H1 (cell line): ENCODE measurements at regions not wholly inside any gene's neighbourhood (a gene's known extent, or its start where the extent isn't known, plus 50 kb on each side); places are given as distances from the start of the nearest gene placed in this dataset.

Experiments
- CTCF ChIA-PET: fragments of 300-600 bp; sonication (Branson Sonifier 250); formaldehyde crosslinking; loops from one replicate; lab custom pipeline; 2021; ENCODE audit not compliant: partially characterized antibody; lab: Charles Lee
- POLR2A ChIA-PET: fragments of 300-600 bp; sonication (Branson Sonifier 250); formaldehyde crosslinking; loops from one replicate; lab custom pipeline; 2021; ENCODE audit warnings: inconsistent platforms; ENCODE audit not compliant: partially characterized antibody; lab: Charles Lee
- DNase-seq, 2 experiments: peaks; one replicate each; pipeline versions ENCODE4 v3.0.0 to v3.0.0-alpha.2; 2010 to 2022; ENCODE audit warnings: low spot score in 2 of 2, low read depth in 1 of 2, mixed read lengths in 1 of 2
- FAIRE-seq: peaks from 2 replicates; lab custom pipeline; 2011; peaks lifted over from hg19 to GRCh38; lab: Jason Lieb, UNC
- H2AFZ ChIP-seq: 2 replicates; pipeline ENCODE4 v1.8.1; 2012; ENCODE audit warnings: low read length, inconsistent platforms
- H2AK5ac ChIP-seq: 2 replicates; pipeline ENCODE4 v1.6.1; 2013; ENCODE audit warnings: low read depth, low read length
- H2BK120ac ChIP-seq: replicated peaks from 2 replicates; pipeline ENCODE3; 2013; ENCODE audit warnings: low read depth, low read length, inconsistent platforms
- H2BK12ac ChIP-seq: 2 replicates; pipeline ENCODE4 v1.6.1; 2013; ENCODE audit warnings: low read depth, low read length
- H2BK15ac ChIP-seq: 2 replicates; pipeline ENCODE4 v1.6.1; 2013; ENCODE audit warnings: low read length
- H2BK20ac ChIP-seq: 2 replicates; pipeline ENCODE4 v1.6.1; 2013; ENCODE audit warnings: low read length
- H2BK5ac ChIP-seq: 2 replicates; pipeline ENCODE4 v1.6.1; 2013; ENCODE audit warnings: low read depth, low read length
- H3K14ac ChIP-seq: 2 replicates; pipeline ENCODE4 v1.6.1; 2013; ENCODE audit warnings: inconsistent platforms; ENCODE audit not compliant: insufficient read length
- H3K18ac ChIP-seq: 2 replicates; pipeline ENCODE4 v1.6.1; 2013; ENCODE audit warnings: low read length; ENCODE audit errors: extremely low read depth
- H3K23ac ChIP-seq: 2 replicates; pipeline ENCODE4 v1.6.1; 2013; ENCODE audit warnings: inconsistent platforms; ENCODE audit not compliant: insufficient read length
- H3K23me2 ChIP-seq: 2 replicates; pipeline ENCODE4 v1.6.1; 2013; ENCODE audit warnings: low read depth, low read length
- H3K27ac ChIP-seq: 2 replicates; pipeline ENCODE4 v1.6.1; 2011; ENCODE audit warnings: low read depth, low read length, inconsistent platforms
- H3K27me3 ChIP-seq, 4 experiments: replicated peaks in 1 of 4; 1 replicate in 1 of 4; 2 replicates in 3 of 4; pipeline versions ENCODE4 v1.6.1 to v1.8.1; 2011 to 2013; ENCODE audit warnings: low read length in 3 of 4, mild to moderate bottlenecking in 3 of 4, inconsistent platforms in 2 of 4, mixed read lengths in 2 of 4, moderate library complexity in 1 of 4; ENCODE audit not compliant: control insufficient read depth in 3 of 4, insufficient read depth in 3 of 4; ENCODE audit errors: extremely low read depth in 1 of 4
- H3K36me3 ChIP-seq, 4 experiments: 2 replicates each; pipeline versions ENCODE4 v1.6.1 to v1.8.1; 2011 to 2013; ENCODE audit warnings: mild to moderate bottlenecking in 4 of 4, low read length in 3 of 4, moderate library complexity in 2 of 4, control low read depth in 1 of 4, inconsistent platforms in 1 of 4; ENCODE audit not compliant: insufficient read depth in 4 of 4, control insufficient read depth in 2 of 4
- H3K4ac ChIP-seq: replicated peaks from 2 replicates; pipeline ENCODE3; 2013; ENCODE audit warnings: low read length, low read depth, mixed read lengths, inconsistent platforms; ENCODE audit not compliant: insufficient read length
- H3K4me1 ChIP-seq, 4 experiments: replicated peaks in 1 of 4; 1 replicate in 1 of 4; 2 replicates in 3 of 4; pipeline versions ENCODE4 v1.6.1 to v1.8.1; 2011 to 2013; ENCODE audit warnings: low read length in 3 of 4, inconsistent platforms in 2 of 4, mixed read lengths in 1 of 4; ENCODE audit not compliant: insufficient read depth in 4 of 4, control insufficient read depth in 3 of 4
- H3K4me2 ChIP-seq, 2 experiments: 2 replicates each; pipeline versions ENCODE4 v1.6.1 to v1.8.1; 2011 to 2013; ENCODE audit warnings: low read depth in 2 of 2, low read length in 2 of 2, control low read depth in 1 of 2, inconsistent platforms in 1 of 2, mild to moderate bottlenecking in 1 of 2; ENCODE audit not compliant: insufficient read depth in 1 of 2
- H3K4me3 ChIP-seq, 4 experiments: fragments of 200-600, 300-600 bp in 1 of 4; sonication (generic), shearing (Covaris generic), sonication (Bioruptor Twin) in 1 of 4; 2 replicates each; pipeline versions ENCODE4 v1.5.1 to v1.8.1; 2011 to 2016; ENCODE audit warnings: low read length in 4 of 4, low read depth in 3 of 4, control low read depth in 2 of 4, inconsistent platforms in 2 of 4, mild to moderate bottlenecking in 2 of 4, mixed read lengths in 1 of 4, moderate library complexity in 1 of 4; ENCODE audit not compliant: insufficient read depth in 2 of 4; ENCODE audit errors: extremely low read depth in 1 of 4
- H3K56ac ChIP-seq: replicated peaks from 2 replicates; pipeline ENCODE3; 2013; ENCODE audit warnings: low read depth, mild to moderate bottlenecking, mixed read lengths, low read length, inconsistent platforms; ENCODE audit not compliant: insufficient read length
- H3K79me1 ChIP-seq: 2 replicates; pipeline ENCODE4 v1.6.1; 2013; ENCODE audit warnings: low read depth, low read length, control low read depth
- H3K79me2 ChIP-seq, 2 experiments: 2 replicates each; pipeline versions ENCODE4 v1.6.1 to v1.8.1; 2012 to 2013; ENCODE audit warnings: low read length in 2 of 2, mild to moderate bottlenecking in 2 of 2, inconsistent platforms in 1 of 2; ENCODE audit not compliant: insufficient read depth in 2 of 2, control insufficient read depth in 1 of 2
- H3K9ac ChIP-seq, 4 experiments: replicated peaks in 1 of 4; 1 replicate in 1 of 4; 2 replicates in 3 of 4; pipeline versions ENCODE4 v1.6.1 to v1.8.1; 2011 to 2013; ENCODE audit warnings: low read depth in 3 of 4, low read length in 3 of 4, control low read depth in 2 of 4, mild to moderate bottlenecking in 2 of 4, moderate library complexity in 2 of 4, inconsistent platforms in 1 of 4; ENCODE audit errors: extremely low read depth in 1 of 4
- H3K9me3 ChIP-seq, 2 experiments: 2 replicates each; pipeline versions ENCODE4 v1.6.1 to v1.8.1; 2012 to 2013; ENCODE audit warnings: mild to moderate bottlenecking in 2 of 2, moderate library complexity in 2 of 2, control low read depth in 1 of 2, inconsistent platforms in 1 of 2, low read depth in 1 of 2, low read length in 1 of 2, mixed read lengths in 1 of 2; ENCODE audit not compliant: insufficient read depth in 2 of 2
- H4K20me1 ChIP-seq, 2 experiments: replicated peaks in 1 of 2; 2 replicates each; pipeline versions ENCODE3 to v1.8.1; 2011 to 2013; ENCODE audit warnings: inconsistent platforms in 2 of 2, low read length in 2 of 2, mild to moderate bottlenecking in 1 of 2; ENCODE audit not compliant: insufficient read depth in 2 of 2, control insufficient read depth in 1 of 2
- H4K5ac ChIP-seq: 2 replicates; pipeline ENCODE4 v1.6.1; 2013; ENCODE audit warnings: low read length, low read depth, mixed read lengths, inconsistent platforms; ENCODE audit not compliant: insufficient read length
- H4K8ac ChIP-seq: 2 replicates; pipeline ENCODE4 v1.8.0; 2013; ENCODE audit warnings: mild to moderate bottlenecking, moderate library complexity, low read length, inconsistent platforms; ENCODE audit not compliant: insufficient read depth; ENCODE audit errors: extremely low read depth
- H4K91ac ChIP-seq: replicated peaks from 2 replicates; pipeline ENCODE3; 2013; ENCODE audit warnings: low read length, mixed read lengths, inconsistent platforms; ENCODE audit not compliant: insufficient read length
- ASH2L ChIP-seq: fragments of 200-600, 300-600 bp; sonication (generic); IDR thresholded peaks from one replicate; pipeline ENCODE4 v1.7.1; 2017; ENCODE audit warnings: low read length
- ATF3 ChIP-seq: IDR thresholded peaks from 2 replicates; pipeline ENCODE4 v1.6.1; 2011; ENCODE audit warnings: low read depth, mild to moderate bottlenecking, low read length; ENCODE audit not compliant: insufficient read depth
- BRCA1 ChIP-seq: IDR thresholded peaks from 2 replicates; pipeline ENCODE4 v1.6.1; 2012; ENCODE audit warnings: low read depth, low read length, improper control_type of control experiment
- CTBP2 ChIP-seq: IDR thresholded peaks from 2 replicates; pipeline ENCODE4 v1.7.0; 2011; ENCODE audit warnings: borderline replicate concordance, mild to moderate bottlenecking, moderate library complexity, mixed read lengths, low read length; ENCODE audit not compliant: insufficient read depth, insufficient read length
- GABPA ChIP-seq: IDR thresholded peaks from 2 replicates; pipeline ENCODE4 v1.6.1; 2011; ENCODE audit warnings: mild to moderate bottlenecking, low read length, moderate library complexity, borderline replicate concordance; ENCODE audit not compliant: insufficient read depth
- GTF2F1 ChIP-seq: IDR thresholded peaks from 2 replicates; pipeline ENCODE4 v1.6.1; 2012; ENCODE audit warnings: low read depth, low read length, improper control_type of control experiment, borderline replicate concordance
- HDAC6 ChIP-seq: IDR thresholded peaks from one replicate; pipeline ENCODE4 v1.7.1; 2012; ENCODE audit warnings: low read depth, mild to moderate bottlenecking, inconsistent platforms, low read length, moderate library complexity
- JUN ChIP-seq: IDR thresholded peaks from 2 replicates; pipeline ENCODE4 v1.6.1; 2011; ENCODE audit warnings: low read depth, mild to moderate bottlenecking, improper control_type of control experiment, low read length
- KDM1A ChIP-seq: fragments of 200-600, 300-600 bp; sonication (generic); IDR thresholded peaks from 2 replicates; pipeline ENCODE4 v1.7.1; 2016; ENCODE audit warnings: mild to moderate bottlenecking, low read length, borderline replicate concordance
- KDM4A ChIP-seq: IDR thresholded peaks from one replicate; pipeline ENCODE4 v1.7.1; 2012; ENCODE audit warnings: low read depth, mild to moderate bottlenecking, moderate library complexity, low read length, inconsistent platforms; ENCODE audit not compliant: severe bottlenecking
- RAD21 ChIP-seq, 2 experiments: IDR thresholded peaks in 1 of 2; conservative IDR thresholded peaks in 1 of 2; 2 replicates each; pipeline ENCODE4 v1.6.1; 2011; ENCODE audit warnings: low read depth in 2 of 2, low read length in 2 of 2, improper control_type of control experiment in 1 of 2, inconsistent platforms in 1 of 2, mild to moderate bottlenecking in 1 of 2, moderate library complexity in 1 of 2
- RFX5 ChIP-seq: IDR thresholded peaks from 2 replicates; pipeline ENCODE4 v1.6.1; 2011; ENCODE audit warnings: low read depth, low read length, improper control_type of control experiment, borderline replicate concordance
- SIN3A ChIP-seq, 2 experiments: IDR thresholded peaks in 1 of 2; conservative IDR thresholded peaks in 1 of 2; 2 replicates each; pipeline ENCODE4 v1.6.1; 2011 to 2012; ENCODE audit warnings: low read length in 2 of 2, improper control_type of control experiment in 1 of 2, low read depth in 1 of 2, mild to moderate bottlenecking in 1 of 2
- WGBS, 2 experiments: shearing (Covaris generic) in 1 of 2; methylation state at CpG; one replicate each; pipeline versions ENCODE4 v1.1.6 to v1.1.7; 2013 to 2015; ENCODE audit warnings: low lambda C conversion rate in 2 of 2, mixed read lengths in 2 of 2, inconsistent platforms in 1 of 2, low coverage in 1 of 2, missing lambda C conversion rate in 1 of 2; ENCODE audit not compliant: insufficient replicate concordance in 2 of 2, insufficient coverage in 1 of 2, insufficient read length in 1 of 2; ENCODE audit errors: extremely low coverage in 1 of 2, missing lambda C conversion rate in 1 of 2; 5-methylcytosine and 5-hydroxymethylcytosine counted together

DNA sequence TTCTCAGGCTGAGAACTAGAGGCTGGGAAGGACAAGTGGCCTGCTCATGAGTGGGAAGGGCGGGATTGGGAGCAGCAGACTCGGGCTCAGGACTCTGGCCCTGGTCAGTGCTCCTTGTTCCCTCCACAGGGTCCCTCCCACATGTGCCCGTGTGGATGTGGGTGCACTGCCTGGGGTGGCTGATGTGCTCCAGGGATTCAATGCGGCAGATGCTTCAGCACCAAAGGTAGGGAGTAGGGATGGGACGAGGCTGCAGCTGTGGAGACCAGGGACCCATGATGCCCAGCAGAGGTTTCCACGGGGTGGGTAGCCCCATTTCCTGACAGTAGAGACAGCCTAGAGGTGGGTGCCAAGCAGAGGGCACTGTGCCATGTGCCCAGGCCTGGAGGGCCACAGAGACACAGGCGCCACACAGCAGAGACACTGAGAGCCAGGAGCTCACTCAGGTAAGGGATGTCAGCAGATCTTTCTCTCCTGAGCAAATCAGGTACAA, 89.5 kb downstream of the GGTLC2 start:
- POLR2A ChIA-PET: no interaction called here
- H2AK5ac ChIP-seq: no peak overlapping the region
- no peak overlapping the region for H2AFZ ChIP-seq
- H3K18ac ChIP-seq: no peak overlapping the region
- H3K27me3 ChIP-seq: peaks cover 2 to 35% (median 21%) of the 10 kb centered on the region in 4 experiments; a peak in 6 of 7 replicates
- no peak overlapping the region for H4K5ac ChIP-seq
- H3K4me2 ChIP-seq: no peak overlapping the region
- peak overlapping the region; percentile 57; the same call in 1 of the 2 replicates for H4K8ac ChIP-seq
- WGBS, 2 experiments: 74% methylated on average over 7 of the region's 7 CpGs; no CpG with 5 or more reads in 1 of the 2 experiments
- H3K23me2 ChIP-seq: no peaks in the 10 kb centered on the region
- FAIRE-seq: no peak
- CTCF ChIA-PET: no interaction called here
- no peak overlapping the region for H2BK5ac ChIP-seq
- DNase-seq: no peak
- H3K14ac ChIP-seq: no peak overlapping the region
- no peak overlapping the region for H3K56ac ChIP-seq
- no peaks in the 10 kb centered on the region for H3K36me3 ChIP-seq
- H3K23ac ChIP-seq: no peak overlapping the region
- peaks cover 14 to 51% of the 10 kb centered on the region in 2 experiments; a peak in 3 of 4 replicates for H3K9me3 ChIP-seq
- no peak overlapping the region for H2BK120ac ChIP-seq
- no peak overlapping the region for H3K4me3 ChIP-seq
- no peak overlapping the region for H2BK12ac ChIP-seq
- H2BK15ac ChIP-seq: no peak overlapping the region
- H3K4me1 ChIP-seq: no peaks in the 10 kb centered on the region
- no peak overlapping the region for H3K9ac ChIP-seq
- no peaks in the 10 kb centered on the region for H3K79me2 ChIP-seq
- H3K4ac ChIP-seq: no peak overlapping the region
- H4K20me1 ChIP-seq: no peaks in the 10 kb centered on the region
- H3K27ac ChIP-seq: no peak overlapping the region
- no peaks in the 10 kb centered on the region for H3K79me1 ChIP-seq
- no peak overlapping the region for H2BK20ac ChIP-seq
- H4K91ac ChIP-seq: no peak overlapping the region
- TF ChIP-seq RFX5 (no peak), ASH2L (no peak), SIN3A (conservative IDR thresholded peaks at IDR 0.05 in 1 of 2, IDR thresholded peaks at IDR 0.05 in 1 of 2; ENCODE audit: low read depth in 1 of 2, low read length in 2 of 2) (no peak), CTBP2 (no peak), GABPA (no peak), JUN (no peak), RAD21 (IDR thresholded peaks at IDR 0.05 in 1 of 2, conservative IDR thresholded peaks at IDR 0.05 in 1 of 2; ENCODE audit: low read depth in 2 of 2, low read length in 2 of 2) (no peak), KDM1A (no peak), KDM4A (no peak), ATF3 (no peak), BRCA1 (no peak), HDAC6 (no peak), GTF2F1 (no peak)
